ENCODE measurements at regions not wholly inside any gene's neighbourhood (a gene's known extent, or its start where the extent isn't known, plus 50 kb on each side); places are given as distances from the start of the nearest gene placed in this dataset.

- no peak for TF ChIP-seq CTCF (conservative IDR thresholded peaks at IDR 0.05 in 1 of 2, IDR thresholded peaks at IDR 0.05 in 1 of 2; ENCODE audit: extremely low read depth in 1 of 2, insufficient read depth in 1 of 2, low read depth in 1 of 2, low read length in 2 of 2)
- no peak for TF ChIP-seq EZH2 (IDR thresholded peaks at IDR 0.05; ENCODE audit: borderline replicate concordance, low read length)
Observed at GRCh38 chrX:40891798-40892197, 156.5 kb upstream of the MED14 start.

Measured in mammary epithelial cell (primary cell).